Activated T-cell treated with anti-CD3 and anti-CD28 coated beads for 4 hours (primary cell): ENCODE measurements at regions not wholly inside any gene's neighbourhood (a gene's known extent, or its start where the extent isn't known, plus 50 kb on each side); places are given as distances from the start of the nearest gene placed in this dataset.
"Not testable (repeated sequence)": the region's sequence is repeated elsewhere in the genome, so short reads cannot be mapped to it uniquely, and the experiment has no call there.

Source experiments
- DNase-seq: peaks from one replicate; pipeline ENCODE4 v3.0.0-alpha.2; 2020

GRCh38 chr15:98280284-98280975 is 319.9 kb downstream of the ARRDC4 start:
- no peak for DNase-seq

GRCh38 chr15:98281130-98281529 is 320.6 kb downstream of the ARRDC4 start:
- no peak for DNase-seq

GRCh38 chr15:98282656-98283332 is 322.3 kb downstream of the ARRDC4 start:
- DNase-seq = no peak

GRCh38 chr15:98286200-98286599 is 325.7 kb downstream of the ARRDC4 start:
- DNase-seq = no peak

GRCh38 chr15:98286831-98287230 is 326.3 kb downstream of the ARRDC4 start:
- DNase-seq = no peak

GRCh38 chr15:98288091-98288590 is 327.6 kb downstream of the ARRDC4 start:
- DNase-seq = no peak

- DNase-seq = no peak
These were observed 329.2 kb downstream of the ARRDC4 start for GRCh38 chr15:98289747-98290146.

GRCh38 chr15:98292442-98293240 is 332.1 kb downstream of the ARRDC4 start:
- no peak for DNase-seq

GRCh38 chr15:98294126-98294525 is 333.6 kb downstream of the ARRDC4 start:
- no peak for DNase-seq

- DNase-seq = not testable (repeated sequence)
These were observed 334.7 kb downstream of the ARRDC4 start for GRCh38 chr15:98295101-98295759.

GRCh38 chr15:98296653-98297052 is 336.1 kb downstream of the ARRDC4 start:
- no peak for DNase-seq

GRCh38 chr15:98304371-98304770 is 343.9 kb downstream of the ARRDC4 start:
- no peak for DNase-seq

GRCh38 chr15:98308117-98308516 is 340.2 kb upstream of the IGF1R start:
- DNase-seq = no peak

- DNase-seq = peak; percentile 63
These were observed 336.7 kb upstream of the IGF1R start for GRCh38 chr15:98311566-98312188.

GRCh38 chr15:98312913-98313312 is 335.4 kb upstream of the IGF1R start:
- DNase-seq = no peak

- no peak for DNase-seq
These were observed 332.4 kb upstream of the IGF1R start for GRCh38 chr15:98315971-98316370.

GRCh38 chr15:98321896-98322295 is 326.4 kb upstream of the IGF1R start:
- no peak for DNase-seq

- no peak for DNase-seq
These were observed 325.8 kb upstream of the IGF1R start for GRCh38 chr15:98322581-98322980.

- no peak for DNase-seq
These were observed 323.9 kb upstream of the IGF1R start for GRCh38 chr15:98324341-98324970.

- DNase-seq = no peak
These were observed 321.5 kb upstream of the IGF1R start for GRCh38 chr15:98326804-98327203.

GRCh38 chr15:98330258-98330657 is 318.1 kb upstream of the IGF1R start:
- DNase-seq = no peak
